HepG2 (cell line): ENCODE measurements at regions not wholly inside any gene's neighbourhood (a gene's known extent, or its start where the extent isn't known, plus 50 kb on each side); places are given as distances from the start of the nearest gene placed in this dataset.

ENCODE experiments used
- ATAC-seq: fragments of 200-7000 bp; cut with Tn5 transposase; 3 replicates; pipeline ENCODE4 v1.9.1; 2020; ENCODE audit warnings: mild to moderate bottlenecking, moderate library complexity
- BruUV-seq: library from RNA; stranded (reverse); fragments of 400-500 nt; replicated peaks from 2 replicates; lab custom pipeline; 2021; lab: Mats Ljungman, UMichigan
- CTCF ChIA-PET: fragments of 300-600 bp; formaldehyde crosslinking; extraction: SDS; loops from one replicate; lab custom pipeline; 2021; ENCODE audit warnings: low total read pairs, inconsistent platforms, low intra/inter-chr PET ratio; lab: Yijun Ruan, JAX
- POLR2A ChIA-PET: fragments of 350-600 bp; sonication (Branson Sonifier 250); formaldehyde crosslinking; loops from one replicate; lab custom pipeline; 2020; ENCODE audit warnings: antibody characterized with exemption, inconsistent platforms; lab: Yijun Ruan, JAX
- DNase-seq: peaks from one replicate; pipeline ENCODE4 v3.0.0-alpha.2; 2015; ENCODE audit warnings: low spot score
- FAIRE-seq: peaks from 3 replicates; lab custom pipeline; 2011; peaks lifted over from hg19 to GRCh38; lab: Jason Lieb, UNC
- H2AFZ ChIP-seq: one replicate; pipeline ENCODE4 v1.6.1; 2011; ENCODE audit warnings: low read length, inconsistent platforms
- H3K27ac ChIP-seq: fragments of 300-600 bp; 3 replicates; pipeline ENCODE4 v1.8.0; 2011; ENCODE audit warnings: mixed run types, mild to moderate bottlenecking, mixed read lengths, low read length, inconsistent platforms; ENCODE audit not compliant: insufficient read depth; ENCODE audit errors: extremely low read length
- H3K27me3 ChIP-seq, 2 experiments: fragments of 200-600 bp in 1 of 2; 2 replicates in 1 of 2; 3 replicates in 1 of 2; pipeline versions ENCODE4 v1.6.0 to v1.8.0; 2011; ENCODE audit warnings: low read length in 2 of 2, mild to moderate bottlenecking in 2 of 2, moderate library complexity in 2 of 2, inconsistent platforms in 1 of 2; ENCODE audit not compliant: insufficient read depth in 2 of 2, control insufficient read depth in 1 of 2
- H3K36me3 ChIP-seq, 2 experiments: fragments of 200-600 bp in 1 of 2; replicated peaks in 1 of 2; 2 replicates in 1 of 2; 3 replicates in 1 of 2; pipeline versions ENCODE4 v1.5.1 to v1.8.0; 2011; ENCODE audit warnings: low read length in 2 of 2, inconsistent platforms in 1 of 2; ENCODE audit not compliant: insufficient read depth in 2 of 2, control insufficient read depth in 1 of 2
- H3K4me1 ChIP-seq: 2 replicates; pipeline ENCODE4 v1.5.1; 2012; ENCODE audit warnings: low read length, inconsistent platforms; ENCODE audit not compliant: insufficient read depth
- H3K4me2 ChIP-seq: 2 replicates; pipeline ENCODE4 v1.6.0; 2011; ENCODE audit warnings: low read depth, low read length, inconsistent platforms
- H3K4me3 ChIP-seq, 3 experiments: fragments of 200-600 bp in 1 of 3; sonication (generic), shearing (Covaris generic) in 1 of 3; replicated peaks in 1 of 3; 2 replicates each; pipeline ENCODE4 v1.5.1; 2011 to 2016; ENCODE audit warnings: low read length in 3 of 3, inconsistent platforms in 2 of 3, low read depth in 2 of 3, mild to moderate bottlenecking in 2 of 3, control low read depth in 1 of 3, mixed read lengths in 1 of 3; ENCODE audit not compliant: insufficient read depth in 1 of 3
- H3K79me2 ChIP-seq: one replicate; pipeline ENCODE4 v1.6.1; 2011; ENCODE audit warnings: low read length, inconsistent platforms; ENCODE audit not compliant: insufficient read depth
- H3K9ac ChIP-seq: 2 replicates; pipeline ENCODE4 v1.6.0; 2011; ENCODE audit warnings: mild to moderate bottlenecking, low read depth, low read length, inconsistent platforms; ENCODE audit not compliant: insufficient read depth
- H3K9me3 ChIP-seq: 2 replicates; pipeline ENCODE4 v1.5.1; 2012; ENCODE audit warnings: mild to moderate bottlenecking, low read length
- H4K20me1 ChIP-seq: 2 replicates; pipeline ENCODE4 v1.6.0; 2011; ENCODE audit warnings: inconsistent platforms, mild to moderate bottlenecking, low read length, moderate library complexity; ENCODE audit not compliant: insufficient read depth
- GLMP ChIP-seq: sonication (generic); formaldehyde crosslinking; IDR thresholded peaks from 2 replicates; pipeline ENCODE4 v1.9.0; 2021; ENCODE audit warnings: missing genetic modification reagents, mild to moderate bottlenecking, borderline replicate concordance
- HNRNPL ChIP-seq: fragments of 200-400 bp; formaldehyde crosslinking; IDR thresholded peaks from 2 replicates; pipeline ENCODE4 v1.6.1; 2017; ENCODE audit warnings: mild to moderate bottlenecking, low read depth, low read length
- SIX4 ChIP-seq: sonication (generic); formaldehyde crosslinking; IDR thresholded peaks from 2 replicates; pipeline ENCODE4 v1.4.0; 2020; ENCODE audit warnings: missing genetic modification reagents
- U2AF1 ChIP-seq: fragments of 200-400 bp; formaldehyde crosslinking; optimal IDR thresholded peaks from 2 replicates; pipeline ENCODE3; 2017; ENCODE audit warnings: mild to moderate bottlenecking, low read depth, low read length
- ZNF30 ChIP-seq: sonication (generic); formaldehyde crosslinking; IDR thresholded peaks from 2 replicates; pipeline ENCODE4 v1.5.0; 2020; ENCODE audit warnings: mild to moderate bottlenecking, missing genetic modification reagents
- ZNF556 ChIP-seq: sonication (generic); formaldehyde crosslinking; IDR thresholded peaks from 2 replicates; pipeline ENCODE4 v1.4.0; 2020; ENCODE audit warnings: mild to moderate bottlenecking, missing genetic modification reagents, borderline replicate concordance
- ZNF629 ChIP-seq: sonication (generic); formaldehyde crosslinking; conservative IDR thresholded peaks from 2 replicates; pipeline ENCODE4 v1.5.0; 2020; ENCODE audit warnings: missing genetic modification reagents
- ZNF646 ChIP-seq: sonication (generic); formaldehyde crosslinking; IDR thresholded peaks from 2 replicates; pipeline ENCODE4 v1.9.0; 2021; ENCODE audit warnings: mild to moderate bottlenecking, missing genetic modification reagents
- ZNF713 ChIP-seq: sonication (generic); formaldehyde crosslinking; IDR thresholded peaks from 2 replicates; pipeline ENCODE4 v1.4.0; 2020; ENCODE audit warnings: mild to moderate bottlenecking, missing genetic modification reagents
- ZNF746 ChIP-seq: sonication (generic); formaldehyde crosslinking; IDR thresholded peaks from 2 replicates; pipeline ENCODE4 v1.8.0; 2022; ENCODE audit warnings: mild to moderate bottlenecking, missing genetic modification reagents
- WGBS: methylation state at CpG from one replicate; pipeline ENCODE4 v1.1.6; 2017; ENCODE audit warnings: low lambda C conversion rate; 5-methylcytosine and 5-hydroxymethylcytosine counted together
- in situ Hi-C: cut with HindIII; loops from 2 replicates; pipeline ENCODE4 v1.10.0; 2017; ENCODE audit warnings: low pct_unique_long_range_greater_than_20kb; ENCODE audit not compliant: extremely low pct_ligation_motif_present
- intact Hi-C: fragments of 100-400 bp; cut with micrococcal nuclease; formaldehyde crosslinking; loops from one replicate; pipeline ENCODE4 v1.10.0; 2022; ENCODE audit not compliant: unreplicated experiment

GRCh38 chr15:31160740-31161495 lies 59.4 kb upstream of the TRPM1 start:
- DNase-seq, result no peak
- Histone ChIP-seq H3K4me2 (no peak overlapping the region), H3K79me2 (no peaks in the 10 kb centered on the region), H3K9me3 (no peaks in the 10 kb centered on the region), H4K20me1 (no peaks in the 10 kb centered on the region), H3K36me3 (no peaks in the 10 kb centered on the region), H2AFZ (no peak overlapping the region), H3K27ac (no peak overlapping the region), H3K4me3 (no peak overlapping the region), H3K9ac (no peak overlapping the region), H3K4me1 (peaks cover 59% of the 10 kb centered on the region), H3K27me3 (no peaks in the 10 kb centered on the region)
- ATAC-seq, result no peak
- POLR2A ChIA-PET, result no interaction called here
- TF ChIP-seq HNRNPL (0 out of 2 replicates have a peak, but pooled peaks have one; percentile 34), ZNF30 (no peak)
- WGBS, result 96% methylated on average over 15 of the region's 25 CpGs
- intact Hi-C loops, result no loop called here
- FAIRE-seq, result no peak
- in situ Hi-C loops, result no loop called here
- CTCF ChIA-PET, result no interaction called here
- BruUV-seq, result no TSS peak

GRCh38 chr15:31161951-31162350 lies 60.4 kb upstream of the TRPM1 start:
- H4K20me1 ChIP-seq, result no peaks in the 10 kb centered on the region
- H3K36me3 ChIP-seq, result no peaks in the 10 kb centered on the region
- H3K79me2 ChIP-seq, result no peaks in the 10 kb centered on the region
- H3K9me3 ChIP-seq, result no peaks in the 10 kb centered on the region
- BruUV-seq, result no TSS peak
- ATAC-seq (no peak), DNase-seq (no peak), FAIRE-seq (no peak)
- 95% methylated on average over 7 of the region's 7 CpGs for WGBS
- H3K4me3 ChIP-seq, result no peak overlapping the region
- intact Hi-C loops, result no loop called here
- no peak overlapping the region for H3K27ac ChIP-seq
- CTCF ChIA-PET, result no interaction called here
- no peak overlapping the region for H3K4me2 ChIP-seq
- H3K9ac ChIP-seq, result no peak overlapping the region
- POLR2A ChIA-PET, result no interaction called here
- no peak overlapping the region for H2AFZ ChIP-seq
- H3K27me3 ChIP-seq, result no peaks in the 10 kb centered on the region
- in situ Hi-C loops, result no loop called here
- peaks cover 48% of the 10 kb centered on the region for H3K4me1 ChIP-seq
- TF ChIP-seq SIX4 (CRISPR knock-in tag) (no peak), ZNF556 (CRISPR knock-in tag) (no peak), ZNF629 (CRISPR knock-in tag) (no peak), ZNF713 (CRISPR knock-in tag) (no peak), GLMP (CRISPR knock-in tag) (no peak), ZNF746 (no peak), U2AF1 (no peak), ZNF646 (CRISPR knock-in tag) (no peak)
